ENCODE measurements at regions not wholly inside any gene's neighbourhood (a gene's known extent, or its start where the extent isn't known, plus 50 kb on each side); places are given as distances from the start of the nearest gene placed in this dataset.
"Not testable (repeated sequence)": the region's sequence is repeated elsewhere in the genome, so short reads cannot be mapped to it uniquely, and the experiment has no call there.

GRCh38 chr7:68627247-68627864 is 970.9 kb upstream of the AUTS2 start:
- no peak for TF ChIP-seq CTCF (IDR thresholded peaks at IDR 0.05; ENCODE audit: insufficient read depth, low read length, missing control alignments)
- POLR2A ChIA-PET: no interaction called here

DNA sequence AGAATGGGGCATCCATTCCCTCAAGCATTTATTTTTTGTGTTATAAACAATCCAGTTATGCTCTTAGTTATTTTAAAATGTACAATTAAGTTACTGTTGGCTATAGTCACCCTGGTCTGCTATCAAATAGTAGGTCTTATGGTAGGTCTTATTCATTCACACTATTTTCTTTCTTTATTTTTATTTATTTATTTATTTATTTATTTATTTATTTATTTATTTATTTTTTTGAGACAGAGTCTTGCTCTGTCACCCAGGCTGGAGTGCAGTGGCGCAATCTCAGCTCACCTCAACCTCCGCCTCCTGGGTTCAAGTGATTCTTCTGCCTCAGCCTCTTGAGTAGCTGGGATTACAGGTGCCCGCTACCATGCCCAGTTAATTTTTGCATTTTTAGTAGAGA is 967.4 kb upstream of the AUTS2 start:
- POLR2A ChIA-PET; DNase-seq (ENCODE audit: low read depth, low spot score); CTCF ChIA-PET; H3K4me3 ChIP-seq (ENCODE audit: low read depth, low read length): not testable (repeated sequence)

More at GRCh38 chr7:68627247-68627864, 970.9 kb upstream of the AUTS2 start:
- DNase-seq (ENCODE audit: low read depth, low spot score): no peak
- CTCF ChIA-PET: no interaction called here
- no peak overlapping the region for H3K4me3 ChIP-seq (ENCODE audit: low read depth, low read length)

- ChIA-PET CTCF (interaction anchor here (1.6 kb wide), 1 partner anchor 8 kb away, joined by 3 read pairs; no protein-coding TSS in a partner anchor), POLR2A (no interaction called here)
- no peak overlapping the region for H3K4me3 ChIP-seq (ENCODE audit: low read depth, low read length)
- no peak for TF ChIP-seq CTCF (IDR thresholded peaks at IDR 0.05; ENCODE audit: insufficient read depth, low read length, missing control alignments)
- no peak for DNase-seq (ENCODE audit: low read depth, low spot score)
Observed at GRCh38 chr7:68640103-68640502, 958.2 kb upstream of the AUTS2 start.

GRCh38 chr7:68642727-68643126 is 955.5 kb upstream of the AUTS2 start:
- CTCF ChIA-PET: no interaction called here
- POLR2A ChIA-PET: no interaction called here
- DNase-seq (ENCODE audit: low read depth, low spot score): no peak
- H3K4me3 ChIP-seq (ENCODE audit: low read depth, low read length): no peak overlapping the region
- TF ChIP-seq CTCF (IDR thresholded peaks at IDR 0.05; ENCODE audit: insufficient read depth, low read length, missing control alignments): no peak

DNA sequence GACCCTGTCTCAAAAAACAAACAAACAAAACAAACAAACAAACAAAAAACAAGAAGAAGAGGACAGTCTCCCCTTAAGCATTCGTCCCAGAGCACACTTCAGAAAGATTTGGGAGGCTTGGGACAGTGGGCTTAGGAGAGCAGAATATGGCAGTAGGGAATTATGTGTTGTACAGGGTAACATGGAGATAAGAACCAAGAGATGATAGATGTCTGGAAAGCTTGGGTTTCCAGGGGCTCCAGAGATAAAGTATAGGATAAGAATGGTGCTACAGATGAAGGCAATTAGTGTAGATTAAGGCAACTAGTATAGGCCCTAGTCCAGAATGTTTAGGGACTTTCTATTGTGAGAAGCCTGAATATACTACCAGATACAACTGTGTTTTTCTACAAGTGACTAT is 934.9 kb upstream of the AUTS2 start:
- no peak for DNase-seq (ENCODE audit: low read depth, low spot score)
- no peak overlapping the region for H3K4me3 ChIP-seq (ENCODE audit: low read depth, low read length)
- TF ChIP-seq CTCF (IDR thresholded peaks at IDR 0.05; ENCODE audit: insufficient read depth, low read length, missing control alignments): no peak
- ChIA-PET POLR2A (no interaction called here), CTCF (no interaction called here)

- no peak for TF ChIP-seq CTCF (IDR thresholded peaks at IDR 0.05; ENCODE audit: insufficient read depth, low read length, missing control alignments)
- no peak for DNase-seq (ENCODE audit: low read depth, low spot score)
- POLR2A ChIA-PET: no interaction called here
- CTCF ChIA-PET: no interaction called here
- no peak overlapping the region for H3K4me3 ChIP-seq (ENCODE audit: low read depth, low read length)
Observed at GRCh38 chr7:68671046-68671445, 927.2 kb upstream of the AUTS2 start.

GRCh38 chr7:68671671-68672070 is 926.6 kb upstream of the AUTS2 start:
- DNase-seq (ENCODE audit: low read depth, low spot score): no peak
- no peak overlapping the region for H3K4me3 ChIP-seq (ENCODE audit: low read depth, low read length)
- POLR2A ChIA-PET: no interaction called here
- no peak for TF ChIP-seq CTCF (IDR thresholded peaks at IDR 0.05; ENCODE audit: insufficient read depth, low read length, missing control alignments)
- CTCF ChIA-PET: interaction anchor here (1.1 kb wide), 1 partner anchor 10 kb away, joined by 3 read pairs; no protein-coding TSS in a partner anchor
